ENCODE measurements at regions not wholly inside any gene's neighbourhood (a gene's known extent, or its start where the extent isn't known, plus 50 kb on each side); places are given as distances from the start of the nearest gene placed in this dataset.

GRCh38 chr12:77493302-77494168 lies 337.2 kb upstream of the NAV3 start:
- no peak for DNase-seq (ENCODE audit: low read depth in 2 of 2)

DNA sequence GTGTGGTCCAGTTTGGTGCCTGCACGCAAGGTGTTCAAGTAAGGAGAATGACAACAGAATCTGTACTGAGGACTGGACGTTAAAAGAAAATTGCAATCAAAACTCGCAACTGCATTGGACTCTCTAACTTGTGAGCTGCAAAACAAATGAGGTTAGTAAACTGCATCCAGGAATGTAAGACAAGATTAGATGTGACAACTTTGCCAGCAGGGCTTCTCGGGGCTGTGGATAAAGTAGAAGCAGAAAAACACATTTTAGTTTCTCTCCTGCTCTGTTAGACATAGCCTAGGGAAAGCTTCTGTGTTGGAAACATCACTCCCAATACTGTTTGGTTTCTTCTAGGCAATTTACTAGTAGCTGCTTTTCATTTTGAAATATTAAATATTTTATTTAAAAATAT lies 338.2 kb upstream of the NAV3 start:
- DNase-seq (ENCODE audit: low read depth in 2 of 2): no peak

- DNase-seq (ENCODE audit: low read depth in 2 of 2): no peak
Observed at GRCh38 chr12:77489331-77489970, 341.2 kb upstream of the NAV3 start.

GRCh38 chr12:77488041-77488620 lies 342.6 kb upstream of the NAV3 start:
- peak; percentile 59 to 60 for DNase-seq (ENCODE audit: low read depth in 2 of 2)

- no peak for DNase-seq (ENCODE audit: low read depth in 2 of 2)
Observed at GRCh38 chr12:77486872-77487271, 343.8 kb upstream of the NAV3 start.

GRCh38 chr12:77485961-77486854 lies 344.5 kb upstream of the NAV3 start:
- no peak for DNase-seq (ENCODE audit: low read depth in 2 of 2)

DNA sequence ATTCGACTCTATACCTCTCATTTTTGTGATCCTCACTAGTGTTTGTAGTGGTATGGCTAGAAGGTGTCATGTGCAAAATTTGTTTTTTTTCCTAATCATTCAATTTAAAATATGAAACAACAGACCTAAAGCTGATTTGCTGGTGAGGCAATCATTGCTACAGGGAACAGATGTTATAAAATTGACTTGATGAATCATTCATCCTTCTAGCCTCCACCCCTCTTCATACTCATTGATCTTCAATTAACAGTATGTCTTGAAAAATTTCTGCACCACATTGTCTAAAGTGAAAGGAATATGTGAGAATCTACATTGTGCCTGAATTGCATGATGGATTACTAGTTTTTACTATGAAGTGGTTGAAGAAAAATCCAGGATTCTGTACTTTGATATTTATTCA lies 349.0 kb upstream of the NAV3 start:
- DNase-seq (ENCODE audit: low read depth in 2 of 2): no peak

GRCh38 chr12:77477907-77478533 lies 352.7 kb upstream of the NAV3 start:
- DNase-seq (ENCODE audit: low read depth in 2 of 2): no peak

- DNase-seq (ENCODE audit: low read depth in 2 of 2): no peak
Observed at GRCh38 chr12:77471801-77472200, 358.9 kb upstream of the NAV3 start.

DNA sequence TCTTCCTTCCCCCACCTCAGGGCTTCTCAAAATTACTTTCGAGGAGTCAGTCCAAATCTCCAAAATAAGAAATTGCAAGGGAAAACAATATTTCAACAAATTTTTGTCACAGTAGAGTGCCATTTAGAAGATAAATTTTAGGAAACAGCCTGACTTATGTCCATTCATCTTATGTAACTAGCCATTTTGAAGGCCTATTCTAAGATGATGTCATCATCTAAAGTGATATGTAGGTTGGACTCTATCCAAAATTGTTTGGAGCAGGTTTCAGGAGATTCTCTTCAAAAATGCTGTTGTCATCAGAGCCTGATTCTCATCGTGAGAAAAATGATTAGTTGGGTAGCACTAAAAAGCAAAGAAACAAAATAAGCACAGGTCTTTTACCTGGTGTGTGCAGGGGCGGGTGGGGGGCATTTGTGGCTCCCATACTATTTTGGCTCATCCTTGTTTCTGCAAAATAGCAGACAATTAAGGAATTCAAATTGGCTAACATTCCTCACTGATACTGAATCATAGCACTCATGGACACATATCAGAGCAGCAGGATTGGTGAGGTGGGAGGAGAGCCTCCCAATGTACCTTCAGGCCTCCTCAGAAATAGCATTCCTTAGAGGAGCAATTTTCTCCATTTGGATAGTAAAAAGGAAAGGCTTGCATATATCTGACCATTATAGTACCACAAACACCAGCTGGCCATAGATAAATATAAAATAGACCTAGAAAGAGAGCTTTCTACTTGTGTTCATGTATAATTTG lies 360.9 kb upstream of the NAV3 start:
- DNase-seq (ENCODE audit: low read depth in 2 of 2): no peak

- DNase-seq (ENCODE audit: low read depth in 2 of 2): no peak
Observed at GRCh38 chr12:77442633-77443032, 377.3 kb upstream of the E2F7 start.

DNA sequence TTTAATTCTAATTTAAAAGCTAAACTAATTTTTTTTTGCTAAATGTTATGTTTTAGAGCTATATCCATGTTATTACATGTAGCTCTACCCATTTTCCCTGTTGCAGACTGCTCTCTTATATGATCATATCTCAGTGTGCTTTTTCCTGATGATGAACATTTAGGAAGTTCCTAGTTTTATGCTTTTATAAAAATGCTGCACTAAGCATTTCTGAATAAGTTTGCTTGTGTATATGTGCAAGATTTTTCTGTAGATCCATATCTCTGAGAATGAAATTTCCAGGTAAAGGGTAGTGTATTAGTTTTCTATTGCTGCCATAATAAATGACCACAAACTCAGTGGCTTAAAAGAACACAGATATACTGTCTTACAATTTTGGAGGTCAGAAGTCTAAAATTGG lies 374.4 kb upstream of the E2F7 start:
- no peak for DNase-seq (ENCODE audit: low read depth in 2 of 2)

- DNase-seq (ENCODE audit: low read depth in 2 of 2): no peak
Observed at GRCh38 chr12:77438644-77439043, 373.3 kb upstream of the E2F7 start.

GRCh38 chr12:77437206-77437605 lies 371.8 kb upstream of the E2F7 start:
- DNase-seq (ENCODE audit: low read depth in 2 of 2): no peak

- DNase-seq (ENCODE audit: low read depth in 2 of 2): no peak
Observed at GRCh38 chr12:77435446-77436091, 370.2 kb upstream of the E2F7 start.

- peak; percentile 57 to 65 for DNase-seq (ENCODE audit: low read depth in 2 of 2)
Observed at GRCh38 chr12:77433799-77434198, 368.4 kb upstream of the E2F7 start.

- no peak for DNase-seq (ENCODE audit: low read depth in 2 of 2)
Observed at GRCh38 chr12:77429426-77429825, 364.1 kb upstream of the E2F7 start.

DNA sequence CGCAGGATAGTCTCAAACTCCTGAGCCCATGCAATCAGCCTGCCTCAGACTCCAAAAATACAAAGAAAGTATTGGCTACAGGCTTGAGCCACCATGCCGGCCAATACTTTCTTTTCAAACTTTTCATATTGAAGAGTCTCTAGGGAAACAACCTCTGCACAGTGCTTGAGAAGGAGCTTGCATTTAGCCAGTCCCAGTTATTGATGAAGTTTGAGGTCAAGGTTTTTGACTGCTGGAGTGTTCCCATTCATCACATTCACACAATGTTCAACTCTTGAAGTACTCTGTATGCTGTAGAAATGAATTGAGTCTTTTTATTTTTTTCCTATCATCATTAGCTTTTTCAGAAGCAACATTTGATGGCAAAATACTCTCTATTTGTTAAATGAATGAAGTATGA lies 355.8 kb upstream of the E2F7 start:
- no peak for DNase-seq (ENCODE audit: low read depth in 2 of 2)

DNA sequence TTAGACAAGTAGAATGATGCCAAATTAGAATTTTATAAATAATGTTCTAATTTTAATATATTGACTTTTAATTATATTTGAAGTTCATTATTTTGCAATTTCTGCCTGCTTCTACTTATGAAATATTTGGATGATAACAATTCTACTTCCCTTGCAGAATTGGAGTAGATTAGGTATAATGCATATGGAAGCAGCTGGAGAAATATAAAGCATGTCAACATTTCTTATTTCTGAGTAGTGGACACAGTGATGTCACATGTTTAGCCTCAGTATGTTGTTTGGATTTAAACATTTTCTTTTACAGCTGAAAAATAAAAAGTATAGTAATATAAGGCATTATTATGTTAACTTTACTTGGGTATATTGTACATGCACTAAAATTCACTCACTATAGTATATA lies 344.2 kb upstream of the E2F7 start:
- DNase-seq (ENCODE audit: low read depth in 2 of 2): no peak

DNA sequence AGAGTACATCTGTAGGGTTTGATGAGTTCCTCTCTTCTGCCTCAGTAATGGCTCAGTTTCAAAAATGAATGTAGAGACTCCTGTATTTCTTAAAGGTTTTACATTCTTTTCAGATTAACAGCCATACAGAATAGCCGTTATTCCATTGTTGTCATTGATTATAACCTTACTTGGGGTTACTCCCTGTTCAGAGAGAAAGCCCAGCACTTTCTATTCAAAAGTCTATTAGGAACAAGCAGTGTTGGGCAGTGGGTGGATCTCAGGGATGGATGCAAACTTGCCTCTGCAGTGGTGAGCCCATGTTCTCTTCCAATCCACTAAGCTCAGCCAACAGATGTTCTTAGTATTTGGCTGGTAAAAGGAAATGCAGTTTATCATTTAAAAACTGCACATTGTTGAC lies 342.6 kb upstream of the E2F7 start:
- DNase-seq (ENCODE audit: low read depth in 2 of 2): peak in 1 of 2 experiments; percentile 29
